ENCODE measurements at regions not wholly inside any gene's neighbourhood (a gene's known extent, or its start where the extent isn't known, plus 50 kb on each side); places are given as distances from the start of the nearest gene placed in this dataset.

DNA sequence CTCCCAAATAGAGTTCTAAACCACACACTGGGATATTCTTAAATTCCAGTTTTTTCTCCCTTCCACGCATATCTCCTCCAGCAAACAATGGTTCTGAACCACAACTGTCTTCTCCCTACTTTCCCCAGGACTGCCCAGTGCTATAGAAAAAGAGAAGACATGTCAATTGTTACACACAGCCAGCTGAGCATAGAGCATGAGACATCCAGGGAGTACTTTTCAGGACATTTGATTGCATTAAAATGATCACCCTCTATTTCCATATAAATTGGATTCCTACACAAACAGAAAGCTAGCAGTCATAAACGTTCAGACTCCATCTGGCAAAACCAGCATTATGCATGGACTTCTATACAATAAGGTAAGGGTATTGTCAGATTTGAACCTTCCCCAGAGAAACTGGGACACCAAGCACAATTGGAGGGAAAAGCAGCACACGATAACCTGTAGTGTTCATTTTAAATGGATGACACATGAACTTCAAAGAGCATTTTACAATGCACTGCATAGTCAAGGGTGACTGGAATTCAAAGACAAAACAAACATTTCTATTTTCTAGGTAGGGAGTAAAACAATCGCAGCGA lies 93.1 kb upstream of the HEY2 start:
- TF ChIP-seq, protein P1, sequence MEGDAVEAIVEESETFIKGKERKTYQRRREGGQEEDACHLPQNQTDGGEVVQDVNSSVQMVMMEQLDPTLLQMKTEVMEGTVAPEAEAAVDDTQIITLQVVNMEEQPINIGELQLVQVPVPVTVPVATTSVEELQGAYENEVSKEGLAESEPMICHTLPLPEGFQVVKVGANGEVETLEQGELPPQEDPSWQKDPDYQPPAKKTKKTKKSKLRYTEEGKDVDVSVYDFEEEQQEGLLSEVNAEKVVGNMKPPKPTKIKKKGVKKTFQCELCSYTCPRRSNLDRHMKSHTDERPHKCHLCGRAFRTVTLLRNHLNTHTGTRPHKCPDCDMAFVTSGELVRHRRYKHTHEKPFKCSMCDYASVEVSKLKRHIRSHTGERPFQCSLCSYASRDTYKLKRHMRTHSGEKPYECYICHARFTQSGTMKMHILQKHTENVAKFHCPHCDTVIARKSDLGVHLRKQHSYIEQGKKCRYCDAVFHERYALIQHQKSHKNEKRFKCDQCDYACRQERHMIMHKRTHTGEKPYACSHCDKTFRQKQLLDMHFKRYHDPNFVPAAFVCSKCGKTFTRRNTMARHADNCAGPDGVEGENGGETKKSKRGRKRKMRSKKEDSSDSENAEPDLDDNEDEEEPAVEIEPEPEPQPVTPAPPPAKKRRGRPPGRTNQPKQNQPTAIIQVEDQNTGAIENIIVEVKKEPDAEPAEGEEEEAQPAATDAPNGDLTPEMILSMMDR (IDR thresholded peaks at IDR 0.05; ENCODE audit: low read depth, low read length) = no peak
- TF ChIP-seq EZH2phosphoT487 (IDR thresholded peaks at IDR 0.05; ENCODE audit: low read depth) = no peak

All from OCI-LY3 (cell line).